GM23338 (cell line): ENCODE measurements at regions not wholly inside any gene's neighbourhood (a gene's known extent, or its start where the extent isn't known, plus 50 kb on each side); places are given as distances from the start of the nearest gene placed in this dataset.

ENCODE experiments used
- ATAC-seq: fragments of 200-7000 bp; cut with Tn5 transposase; 3 replicates; pipeline ENCODE4 v1.9.1; 2020
- DNase-seq: peaks from one replicate; pipeline ENCODE4 v3.0.0-alpha.2; 2015; ENCODE audit warnings: low spot score
- H2AFZ ChIP-seq: fragments of 200-600 bp; sonication (generic); 2 replicates; pipeline ENCODE4 v1.8.0; 2016; ENCODE audit warnings: antibody characterized with exemption, mild to moderate bottlenecking, moderate library complexity
- H3F3A ChIP-seq: fragments of 200-600 bp; sonication (generic); replicated peaks from 2 replicates; pipeline ENCODE4 v1.8.0; 2017; ENCODE audit warnings: antibody characterized with exemption, mixed run types, low read depth
- H3K27ac ChIP-seq: fragments of 200-600 bp; sonication (generic); 2 replicates; pipeline ENCODE4 v1.6.1; 2016; ENCODE audit warnings: low read depth
- H3K27me3 ChIP-seq: fragments of 200-600 bp; sonication (generic); 2 replicates; pipeline ENCODE4 v1.8.0; 2016; ENCODE audit warnings: mild to moderate bottlenecking, mixed run types, moderate library complexity; ENCODE audit not compliant: insufficient read depth
- H3K36me3 ChIP-seq: fragments of 200-600 bp; sonication (generic); 2 replicates; pipeline ENCODE4 v1.8.0; 2016; ENCODE audit warnings: mild to moderate bottlenecking; ENCODE audit not compliant: insufficient read depth
- H3K4me1 ChIP-seq: fragments of 200-600 bp; sonication (generic); 2 replicates; pipeline ENCODE4 v1.8.0; 2016; ENCODE audit warnings: mild to moderate bottlenecking, moderate library complexity; ENCODE audit not compliant: insufficient read depth
- H3K4me2 ChIP-seq: fragments of 200-600 bp; sonication (generic); 2 replicates; pipeline ENCODE4 v1.7.1; 2017; ENCODE audit warnings: mixed run types
- H3K4me3 ChIP-seq: fragments of 200-600 bp; sonication (generic); 2 replicates; pipeline ENCODE4 v1.6.1; 2016; ENCODE audit warnings: mixed run types
- H3K79me2 ChIP-seq: fragments of 200-600 bp; sonication (generic); replicated peaks from 2 replicates; pipeline ENCODE4 v1.8.0; 2017; ENCODE audit warnings: mild to moderate bottlenecking; ENCODE audit not compliant: insufficient read depth
- H3K9me2 ChIP-seq: fragments of 200-600 bp; sonication (generic); 2 replicates; pipeline ENCODE4 v1.8.0; 2017; ENCODE audit not compliant: insufficient read depth
- H4K20me1 ChIP-seq: fragments of 200-600 bp; sonication (generic); replicated peaks from 2 replicates; pipeline ENCODE4 v1.8.0; 2017; ENCODE audit warnings: mild to moderate bottlenecking; ENCODE audit not compliant: insufficient read depth
- H3K27ac Mint-ChIP-seq: 2 replicates; pipeline ENCODE4 v1.8.0; 2020; ENCODE audit warnings: inconsistent platforms, mild to moderate bottlenecking, moderate library complexity, mixed read lengths
- H3K27me3 Mint-ChIP-seq: 3 replicates; pipeline ENCODE4 v1.8.0; 2022; ENCODE audit warnings: low read depth, mild to moderate bottlenecking, moderate library complexity, mixed read lengths, inconsistent platforms; ENCODE audit not compliant: insufficient read depth, poor library complexity
- H3K36me3 Mint-ChIP-seq: 3 replicates; pipeline ENCODE4 v1.8.0; 2021; ENCODE audit warnings: low read depth, mild to moderate bottlenecking, inconsistent platforms, moderate library complexity, mixed read lengths
- H3K4me1 Mint-ChIP-seq: 3 replicates; pipeline ENCODE4 v1.8.0; 2020; ENCODE audit warnings: mild to moderate bottlenecking, inconsistent platforms, mixed read lengths
- H3K4me3 Mint-ChIP-seq: 3 replicates; pipeline ENCODE4 v1.8.0; 2021; ENCODE audit warnings: moderate library complexity, mild to moderate bottlenecking, inconsistent platforms, mixed read lengths
- H3K9me3 Mint-ChIP-seq: 3 replicates; pipeline ENCODE4 v1.8.0; 2020; ENCODE audit warnings: moderate library complexity, mild to moderate bottlenecking, inconsistent platforms, mixed read lengths
- CREB1 ChIP-seq: fragments of 250-450 bp; sonication (Bioruptor Pico); IDR thresholded peaks from 2 replicates; pipeline ENCODE4 v1.5.0; 2020; ENCODE audit warnings: low read depth, mild to moderate bottlenecking, moderate library complexity
- ETS1 ChIP-seq: IDR thresholded peaks from 2 replicates; pipeline ENCODE4 v1.6.1; 2016; ENCODE audit warnings: antibody characterized with exemption
- EZH2 ChIP-seq: fragments of 200-600 bp; sonication (generic); IDR thresholded peaks from one replicate; pipeline ENCODE4 v1.8.0; 2017; ENCODE audit warnings: antibody characterized with exemption, mild to moderate bottlenecking, low read depth; ENCODE audit not compliant: unreplicated experiment
- EZH2phosphoT487 ChIP-seq: fragments of 200-600 bp; sonication (generic); IDR thresholded peaks from one replicate; pipeline ENCODE4 v1.8.1; 2018; ENCODE audit warnings: antibody characterized with exemption; ENCODE audit not compliant: unreplicated experiment
- JUNB ChIP-seq: IDR thresholded peaks from one replicate; pipeline ENCODE4 v1.6.1; 2016; ENCODE audit warnings: antibody characterized with exemption; ENCODE audit not compliant: unreplicated experiment
- NANOG ChIP-seq: IDR thresholded peaks from 2 replicates; pipeline ENCODE4 v1.6.1; 2016; ENCODE audit warnings: antibody characterized with exemption, borderline replicate concordance
- POLR2AphosphoS5 ChIP-seq: IDR thresholded peaks from 2 replicates; pipeline ENCODE4 v1.6.1; 2016; ENCODE audit warnings: antibody characterized with exemption, low read depth
- STAT1 ChIP-seq: IDR thresholded peaks from one replicate; pipeline ENCODE4 v1.6.1; 2016; ENCODE audit warnings: antibody characterized with exemption; ENCODE audit not compliant: unreplicated experiment
- ZNF114 ChIP-seq: fragments of 250-450 bp; sonication (Bioruptor Pico); IDR thresholded peaks from 2 replicates; pipeline ENCODE4 v1.5.0; 2020; ENCODE audit warnings: mild to moderate bottlenecking, moderate library complexity
- ZNF331 ChIP-seq: fragments of 250-450 bp; sonication (Bioruptor Pico); IDR thresholded peaks from 2 replicates; pipeline ENCODE4 v1.5.0; 2020; ENCODE audit warnings: low read depth, mild to moderate bottlenecking, moderate library complexity
- ZNF462 ChIP-seq: fragments of 250-450 bp; sonication (Bioruptor Pico); IDR thresholded peaks from 2 replicates; pipeline ENCODE4 v1.5.0; 2020; ENCODE audit warnings: mild to moderate bottlenecking, moderate library complexity
- TF ChIP-seq, protein P1 (sequence below), 2 experiments: fragments of 200-600 bp in 1 of 2; sonication (generic) in 1 of 2; conservative IDR thresholded peaks; 2 replicates each; pipeline versions ENCODE4 v1.5.1 to v1.6.1; 2016 to 2017; ENCODE audit warnings: antibody characterized with exemption in 2 of 2, low read depth in 2 of 2, mild to moderate bottlenecking in 2 of 2, moderate library complexity in 1 of 2
- TF ChIP-seq, protein P2 (sequence below): IDR thresholded peaks from one replicate; pipeline ENCODE4 v1.6.1; 2018; ENCODE audit warnings: antibody characterized with exemption; ENCODE audit not compliant: unreplicated experiment

DNA sequence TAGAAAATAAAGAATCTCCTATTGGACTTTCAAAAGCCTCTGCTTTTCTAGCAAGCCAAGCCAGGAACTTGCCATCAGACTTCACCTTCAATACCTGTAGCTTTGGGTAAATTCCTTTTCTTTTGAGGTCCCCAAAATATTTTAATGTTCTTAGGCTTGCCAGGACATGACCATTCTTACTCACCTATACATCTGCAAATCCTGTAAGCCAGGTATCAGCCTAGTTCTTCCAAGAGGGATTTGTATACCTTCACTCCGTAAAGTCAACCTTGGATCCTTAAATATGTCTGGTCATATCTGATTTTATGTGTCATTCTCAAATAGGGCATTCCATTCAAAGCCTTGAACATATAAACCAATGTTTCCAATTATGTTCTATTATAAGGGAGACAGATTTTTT is 210.6 kb upstream of the CELF2 start:
- Histone ChIP-seq H3K9me2 (peaks cover 14% of the 10 kb centered on the region), H3K27ac (no peak overlapping the region), H3K4me3 (no peak overlapping the region), H3K36me3 (no peaks in the 10 kb centered on the region), H3K4me2 (no peak overlapping the region), H3K79me2 (no peaks in the 10 kb centered on the region), H3K4me1 (no peaks in the 10 kb centered on the region), H2AFZ (no peak overlapping the region), H3K27me3 (no peaks in the 10 kb centered on the region), H4K20me1 (no peaks in the 10 kb centered on the region), H3F3A (no peaks in the 10 kb centered on the region)
- H3K4me3 Mint-ChIP-seq = no peak overlapping the region
- H3K36me3 Mint-ChIP-seq = no peaks in the 10 kb centered on the region; the same call in 1 of the 3 replicates
- no peak for ATAC-seq
- no peaks in the 10 kb centered on the region; the same call in 2 of the 3 replicates for H3K9me3 Mint-ChIP-seq
- TF ChIP-seq ZNF114 (CRISPR knock-in tag) (no peak), CREB1 (no peak), NANOG (no peak), ZNF462 (CRISPR knock-in tag) (no peak), POLR2AphosphoS5 (no peak), ETS1 (no peak), JUNB (no peak), EZH2phosphoT487 (no peak), ZNF331 (CRISPR knock-in tag) (no peak), EZH2 (no peak), STAT1 (no peak)
- TF ChIP-seq, protein P1, sequence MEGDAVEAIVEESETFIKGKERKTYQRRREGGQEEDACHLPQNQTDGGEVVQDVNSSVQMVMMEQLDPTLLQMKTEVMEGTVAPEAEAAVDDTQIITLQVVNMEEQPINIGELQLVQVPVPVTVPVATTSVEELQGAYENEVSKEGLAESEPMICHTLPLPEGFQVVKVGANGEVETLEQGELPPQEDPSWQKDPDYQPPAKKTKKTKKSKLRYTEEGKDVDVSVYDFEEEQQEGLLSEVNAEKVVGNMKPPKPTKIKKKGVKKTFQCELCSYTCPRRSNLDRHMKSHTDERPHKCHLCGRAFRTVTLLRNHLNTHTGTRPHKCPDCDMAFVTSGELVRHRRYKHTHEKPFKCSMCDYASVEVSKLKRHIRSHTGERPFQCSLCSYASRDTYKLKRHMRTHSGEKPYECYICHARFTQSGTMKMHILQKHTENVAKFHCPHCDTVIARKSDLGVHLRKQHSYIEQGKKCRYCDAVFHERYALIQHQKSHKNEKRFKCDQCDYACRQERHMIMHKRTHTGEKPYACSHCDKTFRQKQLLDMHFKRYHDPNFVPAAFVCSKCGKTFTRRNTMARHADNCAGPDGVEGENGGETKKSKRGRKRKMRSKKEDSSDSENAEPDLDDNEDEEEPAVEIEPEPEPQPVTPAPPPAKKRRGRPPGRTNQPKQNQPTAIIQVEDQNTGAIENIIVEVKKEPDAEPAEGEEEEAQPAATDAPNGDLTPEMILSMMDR (conservative IDR thresholded peaks at IDR 0.05; ENCODE audit: low read depth in 2 of 2) = no peak
- TF ChIP-seq, protein P2, sequence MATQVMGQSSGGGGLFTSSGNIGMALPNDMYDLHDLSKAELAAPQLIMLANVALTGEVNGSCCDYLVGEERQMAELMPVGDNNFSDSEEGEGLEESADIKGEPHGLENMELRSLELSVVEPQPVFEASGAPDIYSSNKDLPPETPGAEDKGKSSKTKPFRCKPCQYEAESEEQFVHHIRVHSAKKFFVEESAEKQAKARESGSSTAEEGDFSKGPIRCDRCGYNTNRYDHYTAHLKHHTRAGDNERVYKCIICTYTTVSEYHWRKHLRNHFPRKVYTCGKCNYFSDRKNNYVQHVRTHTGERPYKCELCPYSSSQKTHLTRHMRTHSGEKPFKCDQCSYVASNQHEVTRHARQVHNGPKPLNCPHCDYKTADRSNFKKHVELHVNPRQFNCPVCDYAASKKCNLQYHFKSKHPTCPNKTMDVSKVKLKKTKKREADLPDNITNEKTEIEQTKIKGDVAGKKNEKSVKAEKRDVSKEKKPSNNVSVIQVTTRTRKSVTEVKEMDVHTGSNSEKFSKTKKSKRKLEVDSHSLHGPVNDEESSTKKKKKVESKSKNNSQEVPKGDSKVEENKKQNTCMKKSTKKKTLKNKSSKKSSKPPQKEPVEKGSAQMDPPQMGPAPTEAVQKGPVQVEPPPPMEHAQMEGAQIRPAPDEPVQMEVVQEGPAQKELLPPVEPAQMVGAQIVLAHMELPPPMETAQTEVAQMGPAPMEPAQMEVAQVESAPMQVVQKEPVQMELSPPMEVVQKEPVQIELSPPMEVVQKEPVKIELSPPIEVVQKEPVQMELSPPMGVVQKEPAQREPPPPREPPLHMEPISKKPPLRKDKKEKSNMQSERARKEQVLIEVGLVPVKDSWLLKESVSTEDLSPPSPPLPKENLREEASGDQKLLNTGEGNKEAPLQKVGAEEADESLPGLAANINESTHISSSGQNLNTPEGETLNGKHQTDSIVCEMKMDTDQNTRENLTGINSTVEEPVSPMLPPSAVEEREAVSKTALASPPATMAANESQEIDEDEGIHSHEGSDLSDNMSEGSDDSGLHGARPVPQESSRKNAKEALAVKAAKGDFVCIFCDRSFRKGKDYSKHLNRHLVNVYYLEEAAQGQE = no peak
- H3K27me3 Mint-ChIP-seq = peaks cover 4% of the 10 kb centered on the region
- H3K4me1 Mint-ChIP-seq = peaks cover 9% of the 10 kb centered on the region
- no peak for DNase-seq
- H3K27ac Mint-ChIP-seq = no peak overlapping the region
